Activated CD8-positive, alpha-beta memory T cell treated with anti-CD3 and anti-CD28 coated beads, Interleukin-2, amount 50 U/mL, for 24 hours (primary cell): ENCODE measurements at regions not wholly inside any gene's neighbourhood (a gene's known extent, or its start where the extent isn't known, plus 50 kb on each side); places are given as distances from the start of the nearest gene placed in this dataset.
"Not testable (repeated sequence)": the region's sequence is repeated elsewhere in the genome, so short reads cannot be mapped to it uniquely, and the experiment has no call there.

Experiments
- DNase-seq: peaks from one replicate; pipeline ENCODE4 v3.0.0-alpha.2; 2020; ENCODE audit errors: extremely low read depth

GRCh38 chr10:9895453-9895852, 1122.2 kb upstream of the CELF2 start:
- DNase-seq: no peak

- no peak for DNase-seq
Measured at GRCh38 chr10:9895981-9896380, 1121.7 kb upstream of the CELF2 start.

GRCh38 chr10:9898633-9899395, 1118.9 kb upstream of the CELF2 start:
- no peak for DNase-seq

GRCh38 chr10:9900751-9901150, 1116.9 kb upstream of the CELF2 start:
- no peak for DNase-seq

- no peak for DNase-seq
Measured at GRCh38 chr10:9901971-9902370, 1115.7 kb upstream of the CELF2 start.

GRCh38 chr10:9910446-9910845, 1107.2 kb upstream of the CELF2 start:
- no peak for DNase-seq

GRCh38 chr10:9911488-9911887, 1106.2 kb upstream of the CELF2 start:
- no peak for DNase-seq

- no peak for DNase-seq
Measured at GRCh38 chr10:9913876-9914514, 1103.7 kb upstream of the CELF2 start.

GRCh38 chr10:9921544-9921943, 1096.1 kb upstream of the CELF2 start:
- DNase-seq: no peak

- DNase-seq: no peak
Measured at GRCh38 chr10:9922126-9922870, 1095.4 kb upstream of the CELF2 start.

GRCh38 chr10:9926003-9926402, 1091.7 kb upstream of the CELF2 start:
- no peak for DNase-seq

GRCh38 chr10:9926881-9927280, 1090.8 kb upstream of the CELF2 start:
- no peak for DNase-seq

- DNase-seq: no peak
Measured at GRCh38 chr10:9939716-9940115, 1078.0 kb upstream of the CELF2 start.

- DNase-seq: no peak
Measured at GRCh38 chr10:9944690-9945089, 1073.0 kb upstream of the CELF2 start.

- no peak for DNase-seq
Measured at GRCh38 chr10:9950070-9950469, 1067.6 kb upstream of the CELF2 start.

- no peak for DNase-seq
Measured at GRCh38 chr10:9951481-9952257, 1066.0 kb upstream of the CELF2 start.

GRCh38 chr10:9957351-9957750, 1060.3 kb upstream of the CELF2 start:
- DNase-seq: no peak

GRCh38 chr10:9957876-9958275, 1059.8 kb upstream of the CELF2 start:
- DNase-seq: not testable (repeated sequence)

GRCh38 chr10:9965341-9965740, 1052.3 kb upstream of the CELF2 start:
- DNase-seq: no peak

- DNase-seq: no peak
Measured at GRCh38 chr10:9986786-9987185, 1030.9 kb upstream of the CELF2 start.

- no peak for DNase-seq
Measured at GRCh38 chr10:9987197-9987596, 1030.5 kb upstream of the CELF2 start.

GRCh38 chr10:9992661-9993060, 1025.0 kb upstream of the CELF2 start:
- no peak for DNase-seq
